HG02943 (cell line): ENCODE measurements at regions not wholly inside any gene's neighbourhood (a gene's known extent, or its start where the extent isn't known, plus 50 kb on each side); places are given as distances from the start of the nearest gene placed in this dataset.

Experiments used
- ATAC-seq: cut with Tn5 transposase; IDR thresholded peaks from one replicate; pipeline ENCODE4 v1.9.1; 2021; ENCODE audit warnings: mild to moderate bottlenecking, low read depth, moderate library complexity; ENCODE audit not compliant: unreplicated experiment

DNA sequence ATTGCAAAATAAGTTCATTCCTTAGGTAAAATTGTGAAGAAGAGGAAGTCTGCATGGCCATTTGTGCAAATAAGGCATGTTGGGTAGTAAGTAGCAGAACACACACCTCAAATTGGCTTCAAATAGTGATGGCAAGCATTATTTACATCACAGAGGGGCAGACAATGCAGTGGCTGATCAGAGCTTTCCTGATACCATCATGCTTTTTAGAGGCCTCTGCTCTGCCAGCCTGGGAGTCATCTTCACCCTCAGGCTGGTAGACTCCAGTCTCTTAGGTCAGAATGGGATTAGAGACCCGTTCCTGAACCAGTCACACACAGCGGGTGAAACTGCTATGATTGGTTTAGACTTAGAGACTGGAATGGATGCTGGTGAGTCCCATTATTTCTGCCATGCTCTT, 396.0 kb upstream of the MCTP2 start:
- ATAC-seq, result no peak

DNA sequence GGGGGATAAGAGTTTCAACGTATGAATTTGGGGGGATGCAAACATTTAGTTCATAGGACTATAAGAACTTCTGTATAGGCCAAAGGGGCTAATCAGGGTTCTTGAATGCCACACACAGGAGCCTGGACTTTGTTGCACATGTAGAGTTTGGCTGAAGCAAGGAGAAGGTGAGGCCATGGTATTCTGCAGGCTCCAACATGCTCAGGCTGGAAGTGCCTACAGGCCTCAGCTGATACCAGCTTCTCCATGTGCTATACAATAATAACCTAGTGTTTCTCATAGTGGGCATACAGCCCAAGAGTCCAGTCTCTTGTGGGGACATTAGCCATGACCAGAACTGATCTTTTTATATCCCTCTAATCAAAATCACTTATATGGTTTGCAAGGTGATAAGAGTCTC, 399.7 kb upstream of the MCTP2 start:
- ATAC-seq, result no peak

DNA sequence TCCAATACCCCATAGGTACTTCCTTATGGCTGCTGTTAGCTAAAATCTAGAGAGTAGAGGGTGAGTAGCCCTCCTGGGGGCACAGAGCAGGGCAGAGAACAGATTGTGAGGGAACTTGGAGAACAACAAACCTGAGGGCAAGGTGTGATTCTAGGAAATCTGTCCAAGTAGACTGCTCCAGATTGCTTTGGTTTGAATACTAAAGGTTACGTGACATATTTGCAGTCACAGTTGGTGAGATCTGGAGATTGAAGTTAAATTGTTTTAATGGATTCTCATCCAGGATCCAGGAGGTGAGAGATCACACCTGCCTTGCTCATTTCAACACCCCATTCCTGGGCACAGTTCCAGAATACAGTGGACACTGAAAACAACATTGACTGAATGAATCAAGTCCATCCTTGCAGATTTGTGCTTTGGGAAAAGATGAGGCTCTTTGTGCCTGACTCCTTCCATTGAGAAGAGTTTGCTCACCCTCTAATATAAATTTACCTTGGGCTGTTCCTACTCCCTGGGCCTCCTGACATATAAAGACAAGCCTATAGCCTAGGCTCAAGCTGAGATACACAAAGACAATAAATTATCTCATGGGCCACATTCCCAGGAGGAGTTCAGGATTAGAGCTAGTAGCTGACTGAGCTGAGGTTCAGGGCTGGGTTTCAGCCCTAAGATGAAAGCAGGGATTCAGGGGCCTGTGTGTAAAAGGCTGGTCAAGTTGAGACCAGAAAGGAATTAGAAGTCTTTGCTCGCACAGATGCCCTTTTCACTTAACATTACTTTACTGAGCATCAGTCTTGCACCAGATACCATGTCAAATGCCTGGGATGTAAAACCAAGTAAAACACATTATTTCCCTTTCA, 400.9 kb upstream of the MCTP2 start:
- ATAC-seq, result no peak

DNA sequence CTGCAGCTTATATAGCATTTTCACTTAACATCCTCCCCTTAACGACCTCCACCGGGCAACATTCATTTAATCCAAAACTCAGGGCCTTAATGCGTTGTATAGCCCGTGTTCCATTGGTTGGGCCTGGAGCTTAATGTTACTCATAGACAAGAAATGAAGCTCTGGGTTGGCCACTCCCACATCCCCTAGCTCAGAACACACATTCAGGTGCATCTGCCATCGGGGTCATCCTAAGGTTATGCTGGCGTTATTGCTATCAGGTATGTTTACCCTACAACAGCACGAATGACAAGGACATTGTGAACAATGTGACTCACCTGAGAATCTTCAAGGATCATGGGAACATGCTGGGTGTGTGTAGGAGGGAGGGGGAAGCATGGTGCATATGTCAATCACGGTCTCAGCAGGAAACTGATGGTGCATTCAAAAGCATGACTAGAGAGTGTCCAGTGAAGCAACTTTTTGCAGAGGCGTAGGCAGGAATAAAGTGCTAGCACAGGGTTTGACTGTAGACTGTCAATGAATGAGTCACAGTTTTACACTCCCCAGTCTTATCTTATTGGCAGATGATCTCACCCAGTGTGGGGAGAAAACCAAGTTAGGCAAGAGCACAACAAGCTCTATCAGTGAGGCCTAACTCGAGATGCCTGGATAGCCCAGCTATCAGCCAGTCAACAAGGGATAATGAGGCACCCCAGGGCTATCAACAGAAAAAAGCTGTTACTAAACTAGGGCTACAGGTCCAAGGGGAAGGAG, 402.1 kb upstream of the MCTP2 start:
- ATAC-seq, result no peak

DNA sequence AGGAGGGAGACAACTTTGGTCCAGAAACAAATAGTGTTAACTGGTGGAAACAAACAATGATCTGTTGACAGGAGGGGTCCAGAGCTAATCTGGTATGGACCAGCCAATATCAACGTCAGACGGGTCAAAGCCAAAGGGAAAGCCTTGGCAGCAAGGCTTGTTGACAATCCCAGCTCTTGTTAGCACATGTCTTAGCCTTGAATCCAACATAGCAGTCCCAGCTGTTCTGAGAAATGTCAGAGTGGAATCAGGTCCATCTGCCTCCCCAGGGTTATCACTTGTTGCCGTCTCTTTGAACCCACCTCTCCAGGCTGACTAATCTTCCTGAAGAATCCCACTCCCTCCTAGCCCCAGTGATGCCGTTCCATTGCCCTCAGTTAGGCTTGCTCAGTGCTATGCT, 404.6 kb upstream of the MCTP2 start:
- ATAC-seq, result no peak

DNA sequence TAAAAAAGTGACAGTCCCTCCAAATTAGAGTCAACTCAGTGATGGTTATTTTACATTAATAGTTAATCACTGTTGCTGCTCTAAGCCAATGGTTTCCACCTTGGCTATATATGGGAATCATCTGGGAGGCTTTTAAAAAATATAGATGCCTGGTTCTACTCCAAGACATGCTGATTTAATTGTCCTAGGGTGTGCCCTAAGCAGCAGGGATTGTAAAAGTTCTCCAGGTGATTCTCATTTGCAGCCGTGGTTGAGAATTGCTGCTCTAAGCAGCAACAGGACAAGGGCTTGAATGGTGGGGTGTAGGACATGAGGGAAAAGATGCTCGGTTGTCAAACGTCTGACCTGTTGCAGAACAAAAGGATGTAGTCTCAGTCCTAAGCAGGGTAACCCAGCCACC, 405.1 kb upstream of the MCTP2 start:
- ATAC-seq, result no peak

DNA sequence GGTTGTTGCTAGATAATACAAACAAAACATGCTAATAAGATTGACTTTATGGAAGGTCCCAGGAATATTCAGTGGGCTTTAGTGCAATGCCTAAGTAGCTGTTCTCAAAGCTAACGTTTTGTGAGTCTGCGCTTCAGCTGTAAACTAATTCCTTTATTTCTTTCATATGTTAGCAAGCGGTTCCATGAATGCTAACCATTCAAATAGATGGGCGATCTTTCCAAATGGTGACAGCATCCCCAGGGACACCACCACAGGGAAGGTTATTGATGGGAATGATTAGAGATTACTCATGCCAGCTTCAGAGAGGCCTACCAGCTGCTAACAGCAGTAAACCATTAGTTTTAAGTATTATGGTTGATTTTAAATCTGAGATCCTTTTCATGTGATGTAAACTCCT, 405.7 kb upstream of the MCTP2 start:
- no peak for ATAC-seq

DNA sequence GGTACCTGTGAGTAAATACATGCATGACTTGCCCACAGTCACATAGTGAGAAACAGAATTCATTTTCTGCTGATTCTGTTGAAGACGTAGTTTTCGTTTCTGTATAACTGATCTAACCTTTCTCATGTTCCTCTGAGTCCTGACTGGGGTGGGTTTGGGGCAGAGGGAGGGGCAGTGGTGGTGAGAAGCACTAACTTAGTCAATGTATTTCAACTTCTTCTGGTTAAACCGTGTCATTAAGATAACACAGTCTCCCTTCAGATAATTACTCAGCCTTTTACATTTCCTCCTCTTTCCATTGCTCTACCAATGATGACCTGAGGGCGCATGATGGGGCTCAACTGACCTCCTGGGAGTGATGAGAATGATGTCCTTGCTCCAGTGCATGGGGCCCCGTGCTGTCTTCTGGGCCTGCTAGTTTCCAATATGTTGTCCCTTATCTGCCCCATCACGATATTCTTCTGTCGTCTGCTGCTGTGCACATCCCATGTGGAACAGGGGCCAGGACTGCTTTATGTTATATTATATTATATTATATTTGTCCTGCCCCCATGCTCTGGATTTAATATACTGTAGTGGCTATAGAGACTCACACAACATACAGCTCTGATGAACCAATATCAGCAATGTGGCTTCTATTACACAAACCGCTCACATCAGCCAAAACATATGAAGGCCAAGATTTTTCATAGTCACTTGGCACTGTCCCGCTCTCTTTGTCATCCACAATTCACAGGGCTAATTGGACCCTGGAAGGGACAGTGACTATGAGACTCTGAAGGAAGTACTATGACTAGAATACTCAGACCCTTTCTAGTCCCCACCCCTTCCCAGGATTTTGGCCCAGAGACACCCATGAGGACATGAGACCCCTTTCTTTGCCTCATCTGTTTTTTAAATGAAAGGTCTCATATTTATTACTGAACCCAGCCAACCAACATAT, 407.1 kb upstream of the MCTP2 start:
- no peak for ATAC-seq

DNA sequence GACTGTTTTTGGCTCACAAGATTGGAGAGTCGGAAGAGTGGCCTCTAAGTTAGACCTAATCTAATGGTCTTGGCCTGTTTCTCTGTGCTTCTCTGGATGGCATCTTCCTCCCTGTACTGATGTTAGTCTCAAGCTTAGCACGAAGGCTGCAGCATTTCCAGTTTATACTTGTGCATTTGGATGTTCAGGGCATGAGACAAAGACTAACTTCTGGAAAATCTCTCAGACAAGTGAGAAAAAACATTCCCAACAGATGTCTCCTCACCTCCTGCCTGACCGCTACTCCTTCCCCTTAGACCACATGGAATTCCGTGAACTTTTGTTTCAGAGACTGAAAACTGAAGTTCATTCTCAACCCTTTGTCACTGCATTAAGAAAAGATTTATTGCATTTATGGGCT, 410.8 kb upstream of the MCTP2 start:
- no peak for ATAC-seq

DNA sequence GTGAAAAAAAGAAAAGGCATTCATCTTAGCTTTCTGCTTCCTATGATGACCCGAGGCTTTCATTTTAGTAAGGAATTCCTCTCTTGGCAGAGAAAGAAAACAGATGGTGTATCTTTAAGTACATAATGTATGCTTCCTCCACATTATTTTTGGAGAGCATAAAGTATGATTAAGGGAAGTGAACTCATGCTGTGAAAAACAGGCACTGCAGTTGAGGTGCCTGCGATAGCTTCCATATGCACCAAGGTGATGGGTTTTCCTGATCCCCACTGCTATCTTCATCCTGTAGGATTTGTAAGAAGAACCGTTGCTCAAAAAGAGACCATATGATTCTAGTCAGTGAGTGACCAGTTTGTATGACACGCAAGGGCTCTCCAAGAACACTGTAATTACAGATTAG, 411.5 kb upstream of the MCTP2 start:
- ATAC-seq, result no peak

DNA sequence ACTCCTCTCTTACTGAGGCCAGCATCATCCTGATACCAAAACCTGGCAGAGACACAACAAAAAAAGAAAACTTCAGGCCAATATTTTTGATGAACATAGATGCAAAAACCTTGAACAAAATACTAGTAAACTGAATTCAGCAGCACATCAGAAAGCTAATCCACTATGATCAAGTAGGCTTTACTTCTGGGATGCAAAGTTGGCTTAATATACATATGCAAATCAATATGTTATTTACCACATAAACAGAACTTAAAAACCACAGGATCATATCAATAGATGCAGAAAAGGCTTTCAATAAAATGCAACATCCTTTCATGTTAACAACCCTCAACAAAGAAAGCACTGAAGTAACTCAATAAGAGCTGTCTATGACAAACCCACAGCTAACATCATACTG, 414.5 kb upstream of the MCTP2 start:
- ATAC-seq, result no peak

DNA sequence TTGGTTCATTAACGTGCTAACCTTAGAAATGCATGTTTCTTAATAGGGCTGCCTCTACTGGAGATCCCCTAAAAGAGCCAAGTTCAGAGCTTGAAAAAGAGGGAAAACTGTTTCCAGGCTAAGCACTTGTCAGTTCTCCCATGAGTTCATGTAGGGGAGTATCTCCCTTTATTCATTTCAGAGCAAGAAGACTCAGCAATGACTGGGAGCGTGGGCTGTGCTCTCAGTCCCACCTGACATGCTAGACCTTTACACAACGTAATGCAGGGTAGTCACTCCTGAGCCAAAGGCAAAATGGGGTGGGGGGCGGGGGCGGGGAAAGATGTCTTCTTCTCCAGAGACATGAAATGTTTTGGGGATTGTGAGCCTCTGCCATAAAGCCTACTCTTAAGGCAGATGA, 420.1 kb upstream of the MCTP2 start:
- no peak for ATAC-seq

DNA sequence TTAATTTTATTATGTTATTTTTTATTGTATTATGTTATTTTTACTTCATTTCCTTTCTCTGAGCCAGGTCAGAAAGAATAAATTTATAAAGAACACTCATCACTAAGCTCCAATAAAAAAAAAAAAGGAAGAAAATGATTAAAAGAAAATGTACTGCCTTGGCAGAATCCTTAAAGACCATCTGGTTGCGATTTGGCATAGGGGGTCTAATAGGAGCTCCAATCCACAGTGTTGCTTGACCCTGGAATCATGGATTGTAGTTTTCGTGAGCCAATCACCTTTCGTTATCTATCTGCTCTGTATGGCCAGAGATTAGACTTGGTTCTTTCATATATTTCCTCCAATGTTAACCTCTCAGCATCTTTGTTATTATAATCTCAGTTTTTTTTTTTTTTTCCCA, 421.8 kb upstream of the MCTP2 start:
- no peak for ATAC-seq

DNA sequence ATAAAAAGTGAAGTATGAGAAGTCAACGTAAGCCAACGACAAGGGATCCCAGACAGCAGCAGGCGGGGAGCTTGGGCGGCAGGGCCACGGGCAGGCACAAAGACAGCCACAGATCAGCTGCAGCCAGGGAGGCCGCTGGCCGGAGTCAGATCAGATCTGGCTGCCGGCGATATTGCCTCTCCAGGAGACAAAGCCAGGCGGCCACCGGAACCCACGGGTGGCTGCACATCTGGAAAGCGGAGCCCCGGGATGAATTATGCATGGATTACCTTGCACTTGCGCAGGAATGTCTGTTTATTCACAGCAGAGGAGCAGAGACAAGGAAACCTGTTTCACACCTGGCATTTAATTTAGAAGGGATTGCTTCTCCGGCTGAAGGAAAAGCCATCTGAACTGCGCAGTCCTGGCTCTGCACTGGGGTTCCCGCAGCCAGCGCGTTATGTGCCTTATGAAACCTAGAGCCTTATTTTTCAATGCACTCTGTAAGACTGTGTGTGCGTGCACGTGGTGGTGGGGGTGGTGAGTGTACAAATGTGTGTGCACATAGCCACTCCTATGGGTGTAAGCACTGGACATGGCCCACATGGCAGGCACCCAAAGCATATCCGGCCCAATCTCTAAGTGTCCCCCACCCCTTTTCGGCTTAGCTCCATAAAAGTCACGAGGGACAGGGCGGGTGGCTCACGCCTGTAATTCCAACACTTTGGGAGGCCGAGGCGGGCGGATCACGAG, 427.8 kb upstream of the MCTP2 start:
- no peak for ATAC-seq

DNA sequence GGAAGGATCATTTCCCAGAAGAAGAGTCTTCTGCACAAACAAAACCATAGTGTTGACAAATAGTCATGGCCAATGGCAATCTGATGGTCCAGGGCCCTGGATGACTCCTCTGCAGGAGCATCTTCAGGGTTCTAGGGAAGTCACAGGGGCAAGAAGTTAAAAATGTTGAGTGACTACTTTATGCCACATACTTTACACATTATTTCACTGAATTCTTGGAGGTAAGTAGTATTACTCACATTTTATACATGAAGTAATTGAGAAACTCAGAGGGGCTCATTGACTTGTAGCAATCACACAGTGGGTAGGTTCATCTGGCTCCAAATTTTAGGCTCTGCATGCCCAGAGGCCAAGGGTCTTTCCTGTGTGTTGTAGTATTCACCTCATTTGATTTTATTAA, 430.2 kb upstream of the MCTP2 start:
- no peak for ATAC-seq

DNA sequence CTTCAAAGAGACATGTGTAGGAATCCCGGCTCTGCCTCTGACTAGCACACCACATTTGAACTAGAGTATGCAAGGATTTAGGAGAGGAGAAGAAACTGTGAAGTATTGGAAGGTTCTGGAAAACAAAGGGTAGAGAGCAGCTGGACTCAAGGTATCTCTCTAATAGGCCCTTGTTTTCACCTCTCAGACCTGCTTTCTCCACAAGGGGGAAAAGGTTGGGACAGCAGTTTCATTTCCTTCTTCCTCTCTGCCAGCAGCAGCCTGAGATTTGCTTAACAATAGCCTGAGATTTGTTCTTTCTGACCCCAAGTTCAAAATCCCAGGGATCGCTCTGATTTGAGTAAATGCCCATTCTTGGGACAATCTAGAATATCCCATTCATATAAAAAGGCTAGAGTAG, 430.6 kb upstream of the MCTP2 start:
- no peak for ATAC-seq

DNA sequence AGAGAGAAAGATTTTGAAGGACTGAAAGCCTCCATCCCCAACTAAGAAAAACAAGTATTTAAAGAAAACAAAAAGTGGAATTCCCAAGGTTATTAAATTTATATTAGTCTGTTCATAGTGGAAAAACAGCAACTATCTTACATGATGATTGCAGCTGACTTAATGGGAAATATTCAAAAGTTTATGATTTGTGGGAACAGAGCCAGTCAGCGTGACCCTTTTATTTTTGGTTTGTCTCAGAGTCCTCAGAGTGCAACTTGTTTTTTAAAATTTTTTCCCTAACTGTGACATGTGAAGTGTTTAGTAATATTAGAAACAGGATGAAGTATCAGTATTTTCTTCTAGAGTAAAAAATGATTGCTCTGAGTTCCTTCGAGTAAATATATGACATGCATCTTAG, 441.9 kb upstream of the MCTP2 start:
- ATAC-seq, result no peak

DNA sequence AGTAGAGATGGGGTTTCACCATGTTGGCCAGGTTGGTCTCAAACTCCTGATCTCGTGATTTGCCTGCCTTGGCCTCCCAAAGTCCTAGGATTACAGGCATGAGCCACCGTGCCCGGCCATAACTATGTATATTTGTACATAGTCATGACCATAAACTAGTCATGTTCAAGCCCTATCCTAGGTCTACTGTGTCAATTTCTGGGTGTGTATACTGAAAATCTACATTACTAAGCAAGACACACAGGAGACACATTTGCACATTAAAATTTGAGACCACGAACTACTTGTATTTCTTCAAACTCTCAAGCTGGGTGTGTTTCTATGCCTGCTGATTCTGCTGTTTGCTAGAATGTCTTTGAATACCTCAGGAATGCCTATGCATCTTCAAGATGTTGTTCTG, 451.3 kb upstream of the MCTP2 start:
- ATAC-seq, result no peak

DNA sequence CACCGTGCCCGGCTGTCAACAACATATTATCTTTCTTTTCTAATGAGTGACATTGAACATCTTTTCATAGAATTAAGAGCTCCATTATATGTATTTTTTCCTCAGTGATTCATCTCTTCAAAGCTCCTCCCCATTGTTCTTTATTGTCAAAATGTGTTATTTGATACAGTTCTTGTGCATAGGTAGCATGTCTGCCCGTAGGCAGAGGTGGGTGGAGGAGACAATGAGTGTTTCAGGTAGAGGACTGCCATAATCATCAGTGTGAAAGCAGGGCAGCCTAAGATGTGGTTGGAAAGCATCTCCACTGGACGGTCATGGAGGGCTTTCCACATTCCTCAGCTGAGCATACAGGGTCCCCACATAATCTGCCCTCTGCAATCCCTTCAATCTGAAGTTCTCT, 452.0 kb upstream of the MCTP2 start:
- ATAC-seq, result no peak
